HPDE6-E6E7 (cell line): ENCODE measurements at regions not wholly inside any gene's neighbourhood (a gene's known extent, or its start where the extent isn't known, plus 50 kb on each side); places are given as distances from the start of the nearest gene placed in this dataset.
A peak's percentile ranks its signal among the peaks of the same experiment; 100 is the strongest.

Experiments used
- DNase-seq: peaks from one replicate; pipeline ENCODE4 v3.0.0; 2011; ENCODE audit warnings: missing footprints; ENCODE audit errors: extremely low spot score

- DNase-seq: no peak
These were observed 379.3 kb upstream of the PKDCC start for GRCh38 chr2:41668529-41668928.

- DNase-seq: no peak
These were observed 369.2 kb upstream of the PKDCC start for GRCh38 chr2:41678639-41679038.

- DNase-seq: no peak
These were observed 361.7 kb upstream of the PKDCC start for GRCh38 chr2:41686156-41686555.

GRCh38 chr2:41691561-41691960 lies 356.3 kb upstream of the PKDCC start:
- no peak for DNase-seq

- DNase-seq: no peak
These were observed 353.2 kb upstream of the PKDCC start for GRCh38 chr2:41694536-41695049.

GRCh38 chr2:41695198-41696113 lies 352.4 kb upstream of the PKDCC start:
- no peak for DNase-seq

GRCh38 chr2:41697389-41697788 lies 350.4 kb upstream of the PKDCC start:
- DNase-seq: no peak

- no peak for DNase-seq
These were observed 349.0 kb upstream of the PKDCC start for GRCh38 chr2:41698678-41699422.

- no peak for DNase-seq
These were observed 346.6 kb upstream of the PKDCC start for GRCh38 chr2:41701231-41701630.

GRCh38 chr2:41703123-41703522 lies 344.7 kb upstream of the PKDCC start:
- DNase-seq: no peak

GRCh38 chr2:41705634-41706033 lies 342.2 kb upstream of the PKDCC start:
- DNase-seq: no peak

- DNase-seq: no peak
These were observed 341.5 kb upstream of the PKDCC start for GRCh38 chr2:41706286-41706685.

- no peak for DNase-seq
These were observed 339.9 kb upstream of the PKDCC start for GRCh38 chr2:41707790-41708451.

- peak; percentile 34 for DNase-seq
These were observed 337.9 kb upstream of the PKDCC start for GRCh38 chr2:41709702-41710599.

- no peak for DNase-seq
These were observed 336.9 kb upstream of the PKDCC start for GRCh38 chr2:41710944-41711343.

- DNase-seq: no peak
These were observed 336.1 kb upstream of the PKDCC start for GRCh38 chr2:41711736-41712135.

GRCh38 chr2:41716497-41716896 lies 331.3 kb upstream of the PKDCC start:
- no peak for DNase-seq

- peak; percentile 77 for DNase-seq
These were observed 330.0 kb upstream of the PKDCC start for GRCh38 chr2:41717839-41718238.

GRCh38 chr2:41718705-41719104 lies 329.1 kb upstream of the PKDCC start:
- no peak for DNase-seq

- no peak for DNase-seq
These were observed 328.1 kb upstream of the PKDCC start for GRCh38 chr2:41719756-41720155.
